ENCODE measurements at regions not wholly inside any gene's neighbourhood (a gene's known extent, or its start where the extent isn't known, plus 50 kb on each side); places are given as distances from the start of the nearest gene placed in this dataset.

GRCh38 chr2:18849841-18850578 is 260.6 kb upstream of the NT5C1B start:
- H3K36me3 ChIP-seq (ENCODE audit: insufficient read depth, low read length): no peaks in the 10 kb centered on the region

GRCh38 chr2:18848646-18849045 is 259.3 kb upstream of the NT5C1B start:
- H3K27me3 ChIP-seq (ENCODE audit: insufficient read depth, low read length): no peaks in the 10 kb centered on the region
- no peaks in the 10 kb centered on the region for H3K9me3 ChIP-seq (ENCODE audit: low read length)
- no peak overlapping the region for H2AFZ ChIP-seq (ENCODE audit: low read depth, low read length)
- H3K4me3 ChIP-seq (ENCODE audit: low read length): no peak overlapping the region
- H3K36me3 ChIP-seq (ENCODE audit: insufficient read depth, low read length): no peaks in the 10 kb centered on the region
- peaks cover 9% of the 10 kb centered on the region for H3K4me1 ChIP-seq (ENCODE audit: insufficient read depth, low read length)

More at GRCh38 chr2:18849841-18850578, 260.6 kb upstream of the NT5C1B start:
- H3K27me3 ChIP-seq (ENCODE audit: insufficient read depth, low read length): no peaks in the 10 kb centered on the region
- H3K4me3 ChIP-seq (ENCODE audit: low read length): no peak overlapping the region
- no peak overlapping the region for H2AFZ ChIP-seq (ENCODE audit: low read depth, low read length)
- peaks cover 9% of the 10 kb centered on the region for H3K4me1 ChIP-seq (ENCODE audit: insufficient read depth, low read length)
- no peaks in the 10 kb centered on the region for H3K9me3 ChIP-seq (ENCODE audit: low read length)

DNA sequence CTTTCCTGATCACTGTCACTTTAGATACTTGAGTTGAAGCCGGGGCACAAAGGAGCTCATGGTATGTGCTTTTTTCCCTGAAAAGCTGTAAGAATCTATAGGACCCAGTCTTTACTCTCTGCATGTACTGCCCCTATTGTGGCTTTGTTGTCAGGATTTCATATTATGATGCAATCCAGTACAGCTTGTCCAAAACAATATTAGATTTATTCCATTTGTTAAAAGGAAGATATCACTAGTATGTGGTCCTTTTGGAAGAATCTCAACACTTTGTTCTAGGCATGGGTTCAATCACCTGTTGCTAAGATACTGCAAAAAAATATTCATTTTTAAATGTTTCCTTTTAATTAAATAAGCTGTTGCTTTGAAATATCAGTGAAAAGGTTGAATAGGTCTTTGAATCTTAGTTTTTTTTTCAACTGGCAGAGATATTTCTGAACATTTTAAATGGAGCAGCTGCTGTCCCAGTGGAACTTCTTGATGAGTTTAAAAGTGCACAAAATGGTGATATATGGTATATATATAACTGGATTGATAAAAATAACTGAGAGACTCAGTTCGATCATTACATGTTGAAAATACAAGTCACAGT is 256.6 kb upstream of the NT5C1B start:
- Histone ChIP-seq H3K27me3 (ENCODE audit: insufficient read depth, low read length) (no peaks in the 10 kb centered on the region), H3K9me3 (ENCODE audit: low read length) (no peaks in the 10 kb centered on the region), H3K36me3 (ENCODE audit: insufficient read depth, low read length) (no peaks in the 10 kb centered on the region), H3K4me3 (ENCODE audit: low read length) (no peak overlapping the region), H3K4me1 (ENCODE audit: insufficient read depth, low read length) (peaks cover 9% of the 10 kb centered on the region), H2AFZ (ENCODE audit: low read depth, low read length) (no peak overlapping the region)

GRCh38 chr2:18842836-18843235 is 253.5 kb upstream of the NT5C1B start:
- peaks cover 9% of the 10 kb centered on the region for H3K4me1 ChIP-seq (ENCODE audit: insufficient read depth, low read length)
- no peak overlapping the region for H2AFZ ChIP-seq (ENCODE audit: low read depth, low read length)
- no peaks in the 10 kb centered on the region for H3K9me3 ChIP-seq (ENCODE audit: low read length)
- no peak overlapping the region for H3K4me3 ChIP-seq (ENCODE audit: low read length)
- H3K27me3 ChIP-seq (ENCODE audit: insufficient read depth, low read length): no peaks in the 10 kb centered on the region
- no peaks in the 10 kb centered on the region for H3K36me3 ChIP-seq (ENCODE audit: insufficient read depth, low read length)

- no peak overlapping the region for H3K4me3 ChIP-seq (ENCODE audit: low read length)
- H3K36me3 ChIP-seq (ENCODE audit: insufficient read depth, low read length): no peaks in the 10 kb centered on the region
- no peaks in the 10 kb centered on the region for H3K9me3 ChIP-seq (ENCODE audit: low read length)
- H2AFZ ChIP-seq (ENCODE audit: low read depth, low read length): no peak overlapping the region
- peaks cover 9% of the 10 kb centered on the region for H3K4me1 ChIP-seq (ENCODE audit: insufficient read depth, low read length)
- no peaks in the 10 kb centered on the region for H3K27me3 ChIP-seq (ENCODE audit: insufficient read depth, low read length)
Observed at GRCh38 chr2:18841248-18842150, 252.1 kb upstream of the NT5C1B start.

DNA sequence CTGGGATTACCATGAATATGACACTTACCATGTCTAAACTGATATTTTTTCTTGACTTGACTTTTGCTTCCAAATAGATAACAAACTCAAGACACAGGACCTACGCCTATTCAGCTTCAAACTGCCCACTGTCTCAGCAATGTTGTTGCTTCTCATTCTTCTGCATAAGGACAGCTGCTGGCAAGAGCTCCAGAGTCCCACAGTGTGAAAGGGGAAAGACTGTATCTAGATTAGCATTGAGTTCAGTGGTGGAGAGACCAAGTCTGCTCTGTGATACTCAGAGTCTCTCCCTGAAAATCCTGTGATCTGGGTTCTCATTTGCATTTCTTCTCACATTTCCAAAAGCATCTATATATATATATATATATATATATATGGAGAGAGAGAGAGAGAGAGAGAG is 247.9 kb upstream of the NT5C1B start:
- no peaks in the 10 kb centered on the region for H3K9me3 ChIP-seq (ENCODE audit: low read length)
- H3K4me1 ChIP-seq (ENCODE audit: insufficient read depth, low read length): no peaks in the 10 kb centered on the region
- H2AFZ ChIP-seq (ENCODE audit: low read depth, low read length): no peak overlapping the region
- no peaks in the 10 kb centered on the region for H3K36me3 ChIP-seq (ENCODE audit: insufficient read depth, low read length)
- no peak overlapping the region for H3K4me3 ChIP-seq (ENCODE audit: low read length)
- no peaks in the 10 kb centered on the region for H3K27me3 ChIP-seq (ENCODE audit: insufficient read depth, low read length)

DNA sequence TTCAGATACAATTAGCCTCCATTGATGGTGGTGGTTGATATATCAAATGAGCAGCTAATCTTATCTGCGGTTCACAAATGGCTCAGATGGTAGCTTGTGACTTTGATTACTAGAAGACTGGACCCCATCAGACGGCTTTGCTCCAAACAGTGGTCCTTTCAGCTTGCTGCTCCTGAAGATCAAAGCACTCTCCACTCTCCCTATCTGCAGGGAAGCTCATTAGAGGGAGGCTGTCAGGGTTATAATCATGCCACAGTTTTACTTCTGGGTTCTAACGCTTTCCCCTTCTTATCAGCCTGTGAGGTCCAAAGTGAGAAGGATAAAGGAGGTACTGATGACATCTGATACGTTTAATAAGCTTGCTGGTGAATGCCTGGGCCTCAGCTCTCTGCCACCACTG is 247.1 kb upstream of the NT5C1B start:
- H3K27me3 ChIP-seq (ENCODE audit: insufficient read depth, low read length): no peaks in the 10 kb centered on the region
- no peaks in the 10 kb centered on the region for H3K9me3 ChIP-seq (ENCODE audit: low read length)
- H3K4me3 ChIP-seq (ENCODE audit: low read length): no peak overlapping the region
- H2AFZ ChIP-seq (ENCODE audit: low read depth, low read length): no peak overlapping the region
- no peaks in the 10 kb centered on the region for H3K4me1 ChIP-seq (ENCODE audit: insufficient read depth, low read length)
- H3K36me3 ChIP-seq (ENCODE audit: insufficient read depth, low read length): no peaks in the 10 kb centered on the region

- no peak overlapping the region for H2AFZ ChIP-seq (ENCODE audit: low read depth, low read length)
- H3K9me3 ChIP-seq (ENCODE audit: low read length): no peaks in the 10 kb centered on the region
- no peaks in the 10 kb centered on the region for H3K36me3 ChIP-seq (ENCODE audit: insufficient read depth, low read length)
- no peak overlapping the region for H3K4me3 ChIP-seq (ENCODE audit: low read length)
- no peaks in the 10 kb centered on the region for H3K4me1 ChIP-seq (ENCODE audit: insufficient read depth, low read length)
- no peaks in the 10 kb centered on the region for H3K27me3 ChIP-seq (ENCODE audit: insufficient read depth, low read length)
Observed at GRCh38 chr2:18835787-18836186, 246.4 kb upstream of the NT5C1B start.

DNA sequence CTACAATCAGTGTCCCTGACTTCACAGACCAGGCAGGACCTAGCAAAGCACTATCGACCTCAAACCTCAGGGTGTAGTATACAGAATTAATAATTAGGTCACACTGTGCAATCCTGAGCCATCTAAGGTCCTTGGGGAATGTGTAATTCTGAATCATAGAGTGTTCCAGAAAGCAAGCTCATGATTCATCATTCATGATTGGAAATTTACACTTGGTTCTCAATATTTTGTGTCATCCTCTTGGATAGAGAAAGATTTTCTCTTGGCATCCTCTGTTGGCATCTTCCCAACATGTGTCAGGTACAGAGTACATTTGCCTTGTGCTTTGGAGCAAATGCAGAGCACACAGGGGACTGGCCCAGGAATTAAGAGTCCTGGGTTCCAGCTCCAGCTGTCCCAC is 245.0 kb upstream of the NT5C1B start:
- no peak overlapping the region for H2AFZ ChIP-seq (ENCODE audit: low read depth, low read length)
- no peaks in the 10 kb centered on the region for H3K4me1 ChIP-seq (ENCODE audit: insufficient read depth, low read length)
- no peaks in the 10 kb centered on the region for H3K27me3 ChIP-seq (ENCODE audit: insufficient read depth, low read length)
- no peak overlapping the region for H3K4me3 ChIP-seq (ENCODE audit: low read length)
- H3K9me3 ChIP-seq (ENCODE audit: low read length): no peaks in the 10 kb centered on the region
- no peaks in the 10 kb centered on the region for H3K36me3 ChIP-seq (ENCODE audit: insufficient read depth, low read length)

DNA sequence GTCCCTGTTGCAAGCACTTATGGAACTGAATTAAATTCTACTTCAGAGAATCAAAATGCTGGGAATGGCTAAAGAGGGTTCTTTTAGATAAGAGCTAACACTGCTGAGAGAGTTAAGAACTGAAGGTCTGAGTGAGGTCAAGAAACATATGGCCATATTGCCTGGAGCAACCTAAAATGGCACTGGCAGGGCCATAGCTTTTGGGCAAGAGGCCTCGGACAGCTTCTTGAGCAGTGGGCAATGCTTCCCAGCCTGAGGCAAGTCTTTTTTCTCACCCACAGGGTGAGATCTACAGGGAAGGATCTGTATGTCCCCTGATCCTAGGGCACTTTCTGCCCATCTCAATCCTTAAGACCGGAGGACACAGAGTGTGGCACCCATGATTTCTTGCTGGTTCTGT is 244.6 kb upstream of the NT5C1B start:
- no peaks in the 10 kb centered on the region for H3K36me3 ChIP-seq (ENCODE audit: insufficient read depth, low read length)
- H3K27me3 ChIP-seq (ENCODE audit: insufficient read depth, low read length): no peaks in the 10 kb centered on the region
- H3K4me1 ChIP-seq (ENCODE audit: insufficient read depth, low read length): no peaks in the 10 kb centered on the region
- no peak overlapping the region for H2AFZ ChIP-seq (ENCODE audit: low read depth, low read length)
- no peak overlapping the region for H3K4me3 ChIP-seq (ENCODE audit: low read length)
- H3K9me3 ChIP-seq (ENCODE audit: low read length): no peaks in the 10 kb centered on the region

GRCh38 chr2:18831916-18832510 is 242.6 kb upstream of the NT5C1B start:
- H3K9me3 ChIP-seq (ENCODE audit: low read length): no peaks in the 10 kb centered on the region
- H2AFZ ChIP-seq (ENCODE audit: low read depth, low read length): no peak overlapping the region
- no peaks in the 10 kb centered on the region for H3K36me3 ChIP-seq (ENCODE audit: insufficient read depth, low read length)
- H3K27me3 ChIP-seq (ENCODE audit: insufficient read depth, low read length): no peaks in the 10 kb centered on the region
- no peaks in the 10 kb centered on the region for H3K4me1 ChIP-seq (ENCODE audit: insufficient read depth, low read length)
- H3K4me3 ChIP-seq (ENCODE audit: low read length): no peak overlapping the region

- Histone ChIP-seq H3K4me1 (ENCODE audit: insufficient read depth, low read length) (no peaks in the 10 kb centered on the region), H3K27me3 (ENCODE audit: insufficient read depth, low read length) (no peaks in the 10 kb centered on the region), H3K9me3 (ENCODE audit: low read length) (no peaks in the 10 kb centered on the region), H3K36me3 (ENCODE audit: insufficient read depth, low read length) (no peaks in the 10 kb centered on the region), H2AFZ (ENCODE audit: low read depth, low read length) (no peak overlapping the region), H3K4me3 (ENCODE audit: low read length) (no peak overlapping the region)
Observed at GRCh38 chr2:18830962-18831361, 241.6 kb upstream of the NT5C1B start.

DNA sequence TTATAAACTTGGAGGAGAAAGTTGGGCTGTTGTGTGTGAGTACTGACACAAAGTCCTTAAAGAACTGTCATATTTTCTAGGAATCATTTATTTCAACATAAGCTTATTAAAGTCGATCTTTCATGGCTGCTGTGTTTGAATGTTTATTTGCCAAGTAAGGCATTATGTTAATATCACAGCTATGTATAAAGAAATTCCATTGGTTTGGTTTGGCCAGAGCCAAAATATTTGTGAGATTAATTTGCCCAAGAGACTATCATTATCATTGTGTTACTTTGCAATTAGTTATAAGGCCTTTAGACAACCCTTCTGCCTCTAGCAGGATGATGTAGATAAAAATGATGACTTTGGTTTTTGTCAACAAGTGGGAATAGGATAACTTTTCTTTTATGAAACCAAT is 240.6 kb upstream of the NT5C1B start:
- no peak overlapping the region for H3K4me3 ChIP-seq (ENCODE audit: low read length)
- H3K4me1 ChIP-seq (ENCODE audit: insufficient read depth, low read length): no peaks in the 10 kb centered on the region
- no peaks in the 10 kb centered on the region for H3K27me3 ChIP-seq (ENCODE audit: insufficient read depth, low read length)

More for the DNA sequence above, 240.6 kb upstream of the NT5C1B start:
- Histone ChIP-seq H3K9me3 (ENCODE audit: low read length) (no peaks in the 10 kb centered on the region), H2AFZ (ENCODE audit: low read depth, low read length) (no peak overlapping the region), H3K36me3 (ENCODE audit: insufficient read depth, low read length) (no peaks in the 10 kb centered on the region)

Data from neuron (in vitro differentiated cells).